H1 (cell line): ENCODE measurements at regions not wholly inside any gene's neighbourhood (a gene's known extent, or its start where the extent isn't known, plus 50 kb on each side); places are given as distances from the start of the nearest gene placed in this dataset.

ENCODE experiments used
- CTCF ChIA-PET: fragments of 300-600 bp; sonication (Branson Sonifier 250); formaldehyde crosslinking; loops from one replicate; lab custom pipeline; 2021; ENCODE audit not compliant: partially characterized antibody; lab: Charles Lee
- POLR2A ChIA-PET: fragments of 300-600 bp; sonication (Branson Sonifier 250); formaldehyde crosslinking; loops from one replicate; lab custom pipeline; 2021; ENCODE audit warnings: inconsistent platforms; ENCODE audit not compliant: partially characterized antibody; lab: Charles Lee
- DNase-seq, 2 experiments: peaks; one replicate each; pipeline versions ENCODE4 v3.0.0 to v3.0.0-alpha.2; 2010 to 2022; ENCODE audit warnings: low spot score in 2 of 2, low read depth in 1 of 2, mixed read lengths in 1 of 2
- FAIRE-seq: peaks from 2 replicates; lab custom pipeline; 2011; peaks lifted over from hg19 to GRCh38; lab: Jason Lieb, UNC
- H2AFZ ChIP-seq: 2 replicates; pipeline ENCODE4 v1.8.1; 2012; ENCODE audit warnings: low read length, inconsistent platforms
- H2AK5ac ChIP-seq: 2 replicates; pipeline ENCODE4 v1.6.1; 2013; ENCODE audit warnings: low read depth, low read length
- H2BK120ac ChIP-seq: replicated peaks from 2 replicates; pipeline ENCODE3; 2013; ENCODE audit warnings: low read depth, low read length, inconsistent platforms
- H2BK12ac ChIP-seq: 2 replicates; pipeline ENCODE4 v1.6.1; 2013; ENCODE audit warnings: low read depth, low read length
- H2BK15ac ChIP-seq: 2 replicates; pipeline ENCODE4 v1.6.1; 2013; ENCODE audit warnings: low read length
- H2BK20ac ChIP-seq: 2 replicates; pipeline ENCODE4 v1.6.1; 2013; ENCODE audit warnings: low read length
- H2BK5ac ChIP-seq: 2 replicates; pipeline ENCODE4 v1.6.1; 2013; ENCODE audit warnings: low read depth, low read length
- H3K14ac ChIP-seq: 2 replicates; pipeline ENCODE4 v1.6.1; 2013; ENCODE audit warnings: inconsistent platforms; ENCODE audit not compliant: insufficient read length
- H3K18ac ChIP-seq: 2 replicates; pipeline ENCODE4 v1.6.1; 2013; ENCODE audit warnings: low read length; ENCODE audit errors: extremely low read depth
- H3K23ac ChIP-seq: 2 replicates; pipeline ENCODE4 v1.6.1; 2013; ENCODE audit warnings: inconsistent platforms; ENCODE audit not compliant: insufficient read length
- H3K23me2 ChIP-seq: 2 replicates; pipeline ENCODE4 v1.6.1; 2013; ENCODE audit warnings: low read depth, low read length
- H3K27ac ChIP-seq: 2 replicates; pipeline ENCODE4 v1.6.1; 2011; ENCODE audit warnings: low read depth, low read length, inconsistent platforms
- H3K27me3 ChIP-seq, 4 experiments: replicated peaks in 1 of 4; 1 replicate in 1 of 4; 2 replicates in 3 of 4; pipeline versions ENCODE4 v1.6.1 to v1.8.1; 2011 to 2013; ENCODE audit warnings: low read length in 3 of 4, mild to moderate bottlenecking in 3 of 4, inconsistent platforms in 2 of 4, mixed read lengths in 2 of 4, moderate library complexity in 1 of 4; ENCODE audit not compliant: control insufficient read depth in 3 of 4, insufficient read depth in 3 of 4; ENCODE audit errors: extremely low read depth in 1 of 4
- H3K36me3 ChIP-seq, 4 experiments: 2 replicates each; pipeline versions ENCODE4 v1.6.1 to v1.8.1; 2011 to 2013; ENCODE audit warnings: mild to moderate bottlenecking in 4 of 4, low read length in 3 of 4, moderate library complexity in 2 of 4, control low read depth in 1 of 4, inconsistent platforms in 1 of 4; ENCODE audit not compliant: insufficient read depth in 4 of 4, control insufficient read depth in 2 of 4
- H3K4ac ChIP-seq: replicated peaks from 2 replicates; pipeline ENCODE3; 2013; ENCODE audit warnings: low read length, low read depth, mixed read lengths, inconsistent platforms; ENCODE audit not compliant: insufficient read length
- H3K4me1 ChIP-seq, 4 experiments: replicated peaks in 1 of 4; 1 replicate in 1 of 4; 2 replicates in 3 of 4; pipeline versions ENCODE4 v1.6.1 to v1.8.1; 2011 to 2013; ENCODE audit warnings: low read length in 3 of 4, inconsistent platforms in 2 of 4, mixed read lengths in 1 of 4; ENCODE audit not compliant: insufficient read depth in 4 of 4, control insufficient read depth in 3 of 4
- H3K4me2 ChIP-seq, 2 experiments: 2 replicates each; pipeline versions ENCODE4 v1.6.1 to v1.8.1; 2011 to 2013; ENCODE audit warnings: low read depth in 2 of 2, low read length in 2 of 2, control low read depth in 1 of 2, inconsistent platforms in 1 of 2, mild to moderate bottlenecking in 1 of 2; ENCODE audit not compliant: insufficient read depth in 1 of 2
- H3K4me3 ChIP-seq, 4 experiments: fragments of 200-600, 300-600 bp in 1 of 4; sonication (generic), shearing (Covaris generic), sonication (Bioruptor Twin) in 1 of 4; 2 replicates each; pipeline versions ENCODE4 v1.5.1 to v1.8.1; 2011 to 2016; ENCODE audit warnings: low read length in 4 of 4, low read depth in 3 of 4, control low read depth in 2 of 4, inconsistent platforms in 2 of 4, mild to moderate bottlenecking in 2 of 4, mixed read lengths in 1 of 4, moderate library complexity in 1 of 4; ENCODE audit not compliant: insufficient read depth in 2 of 4; ENCODE audit errors: extremely low read depth in 1 of 4
- H3K56ac ChIP-seq: replicated peaks from 2 replicates; pipeline ENCODE3; 2013; ENCODE audit warnings: low read depth, mild to moderate bottlenecking, mixed read lengths, low read length, inconsistent platforms; ENCODE audit not compliant: insufficient read length
- H3K79me1 ChIP-seq: 2 replicates; pipeline ENCODE4 v1.6.1; 2013; ENCODE audit warnings: low read depth, low read length, control low read depth
- H3K79me2 ChIP-seq, 2 experiments: 2 replicates each; pipeline versions ENCODE4 v1.6.1 to v1.8.1; 2012 to 2013; ENCODE audit warnings: low read length in 2 of 2, mild to moderate bottlenecking in 2 of 2, inconsistent platforms in 1 of 2; ENCODE audit not compliant: insufficient read depth in 2 of 2, control insufficient read depth in 1 of 2
- H3K9ac ChIP-seq, 4 experiments: replicated peaks in 1 of 4; 1 replicate in 1 of 4; 2 replicates in 3 of 4; pipeline versions ENCODE4 v1.6.1 to v1.8.1; 2011 to 2013; ENCODE audit warnings: low read depth in 3 of 4, low read length in 3 of 4, control low read depth in 2 of 4, mild to moderate bottlenecking in 2 of 4, moderate library complexity in 2 of 4, inconsistent platforms in 1 of 4; ENCODE audit errors: extremely low read depth in 1 of 4
- H3K9me3 ChIP-seq, 2 experiments: 2 replicates each; pipeline versions ENCODE4 v1.6.1 to v1.8.1; 2012 to 2013; ENCODE audit warnings: mild to moderate bottlenecking in 2 of 2, moderate library complexity in 2 of 2, control low read depth in 1 of 2, inconsistent platforms in 1 of 2, low read depth in 1 of 2, low read length in 1 of 2, mixed read lengths in 1 of 2; ENCODE audit not compliant: insufficient read depth in 2 of 2
- H4K20me1 ChIP-seq, 2 experiments: replicated peaks in 1 of 2; 2 replicates each; pipeline versions ENCODE3 to v1.8.1; 2011 to 2013; ENCODE audit warnings: inconsistent platforms in 2 of 2, low read length in 2 of 2, mild to moderate bottlenecking in 1 of 2; ENCODE audit not compliant: insufficient read depth in 2 of 2, control insufficient read depth in 1 of 2
- H4K5ac ChIP-seq: 2 replicates; pipeline ENCODE4 v1.6.1; 2013; ENCODE audit warnings: low read length, low read depth, mixed read lengths, inconsistent platforms; ENCODE audit not compliant: insufficient read length
- H4K8ac ChIP-seq: 2 replicates; pipeline ENCODE4 v1.8.0; 2013; ENCODE audit warnings: mild to moderate bottlenecking, moderate library complexity, low read length, inconsistent platforms; ENCODE audit not compliant: insufficient read depth; ENCODE audit errors: extremely low read depth
- H4K91ac ChIP-seq: replicated peaks from 2 replicates; pipeline ENCODE3; 2013; ENCODE audit warnings: low read length, mixed read lengths, inconsistent platforms; ENCODE audit not compliant: insufficient read length
- BRCA1 ChIP-seq: IDR thresholded peaks from 2 replicates; pipeline ENCODE4 v1.6.1; 2012; ENCODE audit warnings: low read depth, low read length, improper control_type of control experiment
- CBX5 ChIP-seq: fragments of 300-800, 300-1000 bp; sonication (generic); IDR thresholded peaks from 2 replicates; pipeline ENCODE4 v1.7.1; 2016; ENCODE audit warnings: antibody characterized with exemption, low read length, low read depth
- CHD2 ChIP-seq: IDR thresholded peaks from 2 replicates; pipeline ENCODE4 v1.6.1; 2012; ENCODE audit warnings: low read length, improper control_type of control experiment
- CTCF ChIP-seq, 3 experiments: IDR thresholded peaks; 1 replicate in 2 of 3; 2 replicates in 1 of 3; pipeline versions ENCODE4 v1.5.1 to v1.6.1; 2011; ENCODE audit warnings: low read length in 3 of 3, mild to moderate bottlenecking in 3 of 3, inconsistent platforms in 2 of 3, low read depth in 1 of 3, moderate library complexity in 1 of 3; ENCODE audit not compliant: insufficient read depth in 1 of 3; ENCODE audit errors: control extremely low read depth in 1 of 3
- GTF2F1 ChIP-seq: IDR thresholded peaks from 2 replicates; pipeline ENCODE4 v1.6.1; 2012; ENCODE audit warnings: low read depth, low read length, improper control_type of control experiment, borderline replicate concordance
- JUN ChIP-seq: IDR thresholded peaks from 2 replicates; pipeline ENCODE4 v1.6.1; 2011; ENCODE audit warnings: low read depth, mild to moderate bottlenecking, improper control_type of control experiment, low read length
- NANOG ChIP-seq: IDR thresholded peaks from 2 replicates; pipeline ENCODE4 v1.6.1; 2011; ENCODE audit warnings: low read length, low read depth, mild to moderate bottlenecking, inconsistent platforms; ENCODE audit not compliant: insufficient read depth, poor library complexity, severe bottlenecking
- NRF1 ChIP-seq: IDR thresholded peaks from 2 replicates; pipeline ENCODE4 v1.6.1; 2011; ENCODE audit warnings: mild to moderate bottlenecking, low read depth, low read length, improper control_type of control experiment
- RFX5 ChIP-seq: IDR thresholded peaks from 2 replicates; pipeline ENCODE4 v1.6.1; 2011; ENCODE audit warnings: low read depth, low read length, improper control_type of control experiment, borderline replicate concordance
- RNF2 ChIP-seq: fragments of 200-900, 300-1000 bp; sonication (generic); IDR thresholded peaks from 2 replicates; pipeline ENCODE4 v1.7.1; 2016; ENCODE audit warnings: borderline replicate concordance, low read depth, mild to moderate bottlenecking, antibody characterized with exemption, low read length; ENCODE audit not compliant: poor library complexity, severe bottlenecking; ENCODE audit errors: missing control alignments
- SP2 ChIP-seq: IDR thresholded peaks from 2 replicates; pipeline ENCODE4 v1.6.1; 2012; ENCODE audit warnings: mild to moderate bottlenecking, low read length, inconsistent platforms
- TAF1 ChIP-seq: IDR thresholded peaks from 2 replicates; pipeline ENCODE4 v1.6.1; 2011; ENCODE audit warnings: mild to moderate bottlenecking, low read depth, low read length
- WGBS, 2 experiments: shearing (Covaris generic) in 1 of 2; methylation state at CpG; one replicate each; pipeline versions ENCODE4 v1.1.6 to v1.1.7; 2013 to 2015; ENCODE audit warnings: low lambda C conversion rate in 2 of 2, mixed read lengths in 2 of 2, inconsistent platforms in 1 of 2, low coverage in 1 of 2, missing lambda C conversion rate in 1 of 2; ENCODE audit not compliant: insufficient replicate concordance in 2 of 2, insufficient coverage in 1 of 2, insufficient read length in 1 of 2; ENCODE audit errors: extremely low coverage in 1 of 2, missing lambda C conversion rate in 1 of 2; 5-methylcytosine and 5-hydroxymethylcytosine counted together

GRCh38 chr9:2531481-2531880 lies 90.1 kb upstream of the VLDLR start:
- Histone ChIP-seq H2BK5ac (no peak overlapping the region), H3K9ac (no peak overlapping the region), H3K27ac (no peak overlapping the region), H3K14ac (no peak overlapping the region), H2BK15ac (no peak overlapping the region), H3K9me3 (no peaks in the 10 kb centered on the region), H3K23me2 (no peaks in the 10 kb centered on the region), H3K4ac (no peak overlapping the region), H2BK20ac (no peak overlapping the region), H3K56ac (no peak overlapping the region), H2BK12ac (no peak overlapping the region), H4K8ac (no peak overlapping the region), H2AFZ (no peak overlapping the region), H3K18ac (no peak overlapping the region), H3K36me3 (peaks cover 0 to 2% (median 0%) of the 10 kb centered on the region in 4 experiments; a peak in 1 of 8 replicates), H3K79me2 (no peaks in the 10 kb centered on the region), H2BK120ac (no peak overlapping the region), H2AK5ac (no peak overlapping the region), H3K4me1 (peaks cover 0 to 1% (median 0%) of the 10 kb centered on the region in 4 experiments; a peak in 1 of 7 replicates), H3K23ac (no peak overlapping the region), H3K79me1 (no peaks in the 10 kb centered on the region), H4K91ac (no peak overlapping the region), H3K4me3 (no peak overlapping the region), H4K20me1 (no peaks in the 10 kb centered on the region), H4K5ac (no peak overlapping the region), H3K4me2 (no peak overlapping the region), H3K27me3 (no peaks in the 10 kb centered on the region)
- POLR2A ChIA-PET = no interaction called here
- FAIRE-seq (no peak), DNase-seq (no peak)
- 90% methylated on average over 4 of the region's 4 CpGs; no CpG with 5 or more reads in 1 of the 2 experiments for WGBS, 2 experiments
- CTCF ChIA-PET = no interaction called here
- no peak for TF ChIP-seq CTCF (IDR thresholded peaks at IDR 0.05; ENCODE audit: control extremely low read depth in 1 of 3, insufficient read depth in 1 of 3, low read depth in 1 of 3, low read length in 3 of 3)
- no peak for TF ChIP-seq CBX5
- TF ChIP-seq NRF1 = no peak
- no peak for TF ChIP-seq RFX5
- no peak for TF ChIP-seq TAF1
- TF ChIP-seq SP2 = no peak
- no peak for TF ChIP-seq JUN
- TF ChIP-seq CHD2 = no peak
- no peak for TF ChIP-seq RNF2
- no peak for TF ChIP-seq GTF2F1
- TF ChIP-seq NANOG = no peak
- no peak for TF ChIP-seq BRCA1
